ENCODE measurements at regions not wholly inside any gene's neighbourhood (a gene's known extent, or its start where the extent isn't known, plus 50 kb on each side); places are given as distances from the start of the nearest gene placed in this dataset.

DNA sequence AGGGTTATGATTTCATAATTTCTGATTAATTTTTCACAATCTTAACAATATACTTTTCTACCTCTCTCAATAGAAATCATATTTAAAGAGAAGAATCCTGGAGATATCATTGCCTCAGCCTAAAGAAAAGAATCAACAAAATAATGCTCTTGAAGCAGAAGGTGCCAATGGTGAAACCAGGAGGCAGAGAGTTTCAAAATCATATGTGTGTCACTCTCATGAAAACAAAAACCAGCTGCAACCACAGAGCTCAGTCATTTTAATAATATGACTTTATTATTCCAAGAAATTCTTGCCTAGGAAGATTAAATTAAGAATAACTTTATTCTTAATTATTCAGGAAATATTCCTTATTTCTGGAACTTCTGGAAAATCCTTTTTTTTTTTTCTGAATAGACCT is 266.8 kb upstream of the ACTBL2 start:
- TF ChIP-seq, protein P1, sequence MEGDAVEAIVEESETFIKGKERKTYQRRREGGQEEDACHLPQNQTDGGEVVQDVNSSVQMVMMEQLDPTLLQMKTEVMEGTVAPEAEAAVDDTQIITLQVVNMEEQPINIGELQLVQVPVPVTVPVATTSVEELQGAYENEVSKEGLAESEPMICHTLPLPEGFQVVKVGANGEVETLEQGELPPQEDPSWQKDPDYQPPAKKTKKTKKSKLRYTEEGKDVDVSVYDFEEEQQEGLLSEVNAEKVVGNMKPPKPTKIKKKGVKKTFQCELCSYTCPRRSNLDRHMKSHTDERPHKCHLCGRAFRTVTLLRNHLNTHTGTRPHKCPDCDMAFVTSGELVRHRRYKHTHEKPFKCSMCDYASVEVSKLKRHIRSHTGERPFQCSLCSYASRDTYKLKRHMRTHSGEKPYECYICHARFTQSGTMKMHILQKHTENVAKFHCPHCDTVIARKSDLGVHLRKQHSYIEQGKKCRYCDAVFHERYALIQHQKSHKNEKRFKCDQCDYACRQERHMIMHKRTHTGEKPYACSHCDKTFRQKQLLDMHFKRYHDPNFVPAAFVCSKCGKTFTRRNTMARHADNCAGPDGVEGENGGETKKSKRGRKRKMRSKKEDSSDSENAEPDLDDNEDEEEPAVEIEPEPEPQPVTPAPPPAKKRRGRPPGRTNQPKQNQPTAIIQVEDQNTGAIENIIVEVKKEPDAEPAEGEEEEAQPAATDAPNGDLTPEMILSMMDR (IDR thresholded peaks at IDR 0.05; ENCODE audit: insufficient read depth, low read length): no peak
- TF ChIP-seq SPI1 (IDR thresholded peaks at IDR 0.05; ENCODE audit: borderline replicate concordance, low read depth) (no peak), POLR2AphosphoS5 (IDR thresholded peaks at IDR 0.05; ENCODE audit: low read depth) (no peak)
